K562 (cell line): ENCODE measurements at regions not wholly inside any gene's neighbourhood (a gene's known extent, or its start where the extent isn't known, plus 50 kb on each side); places are given as distances from the start of the nearest gene placed in this dataset.

ENCODE experiments used
- ATAC-seq: fragments of 200-7000 bp; cut with Tn5 transposase; 3 replicates; pipeline ENCODE4 v1.9.1; 2020; ENCODE audit warnings: moderate library complexity
- BruUV-seq: library from RNA; stranded (reverse); fragments of 400-500 nt; replicated peaks from 2 replicates; lab custom pipeline; 2021; lab: Mats Ljungman, UMichigan
- CTCF ChIA-PET: fragments of 300-600 bp; formaldehyde crosslinking; extraction: SDS; loops from one replicate; lab custom pipeline; 2021; ENCODE audit warnings: low intra/inter-chr PET ratio; lab: Yijun Ruan, JAX
- POLR2A ChIA-PET: fragments of 300-600, 350-650 bp; sonication (Branson Sonifier 250); formaldehyde crosslinking; extraction: SDS; loops from one replicate; lab custom pipeline; 2021; ENCODE audit warnings: antibody characterized with exemption, inconsistent platforms; lab: Yijun Ruan, JAX
- DNase-seq, 4 experiments: peaks; one replicate each; pipeline versions ENCODE4 v3.0.0 to v3.0.0-alpha.2; 2011 to 2018; ENCODE audit warnings: low spot score in 3 of 4, mixed read lengths in 3 of 4; ENCODE audit errors: extremely low read depth in 1 of 4
- FAIRE-seq: peaks from 2 replicates; lab custom pipeline; 2011; peaks lifted over from hg19 to GRCh38; lab: Jason Lieb, UNC
- H2AFZ ChIP-seq: 2 replicates; pipeline ENCODE4 v1.6.0; 2011; ENCODE audit warnings: low read depth, low read length, control low read depth, inconsistent platforms
- H3K27ac ChIP-seq: fragments of 200-600 bp; 3 replicates; pipeline ENCODE4 v1.8.0; 2011; ENCODE audit warnings: low read depth, mild to moderate bottlenecking, control low read depth, inconsistent platforms, low read length, moderate library complexity, mixed read lengths; ENCODE audit errors: extremely low read depth
- H3K27me3 ChIP-seq, 2 experiments: fragments of 300-600 bp in 1 of 2; 2 replicates in 1 of 2; 3 replicates in 1 of 2; pipeline versions ENCODE4 v1.6.0 to v1.8.0; 2011; ENCODE audit warnings: inconsistent platforms in 2 of 2, low read length in 2 of 2, mild to moderate bottlenecking in 1 of 2, mixed read lengths in 1 of 2, moderate library complexity in 1 of 2; ENCODE audit not compliant: control insufficient read depth in 2 of 2, insufficient read depth in 2 of 2
- H3K36me3 ChIP-seq: fragments of 300-600 bp; 3 replicates; pipeline ENCODE4 v1.8.0; 2011; ENCODE audit warnings: mild to moderate bottlenecking, low read length, inconsistent platforms; ENCODE audit not compliant: control insufficient read depth, insufficient read depth
- H3K4me1 ChIP-seq, 2 experiments: fragments of 200-600 bp in 1 of 2; replicated peaks in 1 of 2; 2 replicates in 1 of 2; 3 replicates in 1 of 2; pipeline versions ENCODE4 v1.5.1 to v1.8.0; 2011; ENCODE audit warnings: inconsistent platforms in 2 of 2, low read length in 2 of 2, mild to moderate bottlenecking in 1 of 2, mixed read lengths in 1 of 2, moderate library complexity in 1 of 2; ENCODE audit not compliant: control insufficient read depth in 2 of 2, insufficient read depth in 2 of 2
- H3K4me2 ChIP-seq: 2 replicates; pipeline ENCODE4 v1.6.1; 2011; ENCODE audit warnings: low read length, control low read depth, inconsistent platforms, mixed read lengths; ENCODE audit not compliant: insufficient read depth
- H3K4me3 ChIP-seq: fragments of 200-600 bp; sonication (generic), shearing (Covaris generic); 2 replicates; pipeline ENCODE4 v1.5.1; 2016; ENCODE audit warnings: control low read depth, inconsistent platforms
- H3K79me2 ChIP-seq: fragments of 200-600 bp; 3 replicates; pipeline ENCODE4 v1.8.0; 2011; ENCODE audit warnings: low read length, inconsistent platforms; ENCODE audit not compliant: control insufficient read depth, insufficient read depth
- H3K9ac ChIP-seq, 2 experiments: 2 replicates each; pipeline versions ENCODE4 v1.6.0 to v1.6.1; 2011; ENCODE audit warnings: low read depth in 2 of 2, low read length in 2 of 2, control low read depth in 1 of 2, inconsistent platforms in 1 of 2, mild to moderate bottlenecking in 1 of 2, mixed read lengths in 1 of 2; ENCODE audit not compliant: insufficient read depth in 1 of 2
- H3K9me1 ChIP-seq: one replicate; pipeline ENCODE4 v1.6.0; 2011; ENCODE audit warnings: inconsistent platforms, mild to moderate bottlenecking, low read length, moderate library complexity; ENCODE audit not compliant: control insufficient read depth, insufficient read depth
- H3K9me3 ChIP-seq: replicated peaks from 2 replicates; pipeline ENCODE4 v1.5.1; 2011; ENCODE audit warnings: low read depth, low read length, inconsistent platforms; ENCODE audit not compliant: control insufficient read depth, insufficient read depth
- H4K20me1 ChIP-seq: replicated peaks from 2 replicates; pipeline ENCODE4 v1.6.1; 2011; ENCODE audit warnings: low read length, inconsistent platforms, mixed read lengths; ENCODE audit not compliant: control insufficient read depth, insufficient read depth
- BRD9 ChIP-seq: fragments of 450-650 bp; IDR thresholded peaks from 2 replicates; pipeline ENCODE4 v1.6.1; 2018; ENCODE audit warnings: low read depth; ENCODE audit not compliant: partially characterized antibody
- C11orf30 ChIP-seq: fragments of 450-650 bp; IDR thresholded peaks from 2 replicates; pipeline ENCODE4 v1.6.1; 2016; ENCODE audit warnings: low read depth, mild to moderate bottlenecking
- FOXA1 ChIP-seq: fragments of 450-650 bp; IDR thresholded peaks from 2 replicates; pipeline ENCODE4 v1.6.1; 2016; ENCODE audit warnings: mild to moderate bottlenecking, borderline replicate concordance
- GMEB1 ChIP-seq: fragments of 250-450 bp; sonication (Bioruptor Pico); IDR thresholded peaks from 2 replicates; pipeline ENCODE4 v1.4.0; 2020; ENCODE audit warnings: mild to moderate bottlenecking
- KAT8 ChIP-seq: fragments of 450-650 bp; IDR thresholded peaks from 2 replicates; pipeline ENCODE4 v1.6.1; 2016; ENCODE audit warnings: low read depth, mild to moderate bottlenecking
- LEF1 ChIP-seq: fragments of 450-650 bp; IDR thresholded peaks from 2 replicates; pipeline ENCODE4 v1.6.1; 2016; ENCODE audit warnings: mild to moderate bottlenecking
- PATZ1 ChIP-seq: fragments of 250-450 bp; sonication (Bioruptor Pico); IDR thresholded peaks from 2 replicates; pipeline ENCODE4 v1.5.0; 2020; ENCODE audit warnings: mild to moderate bottlenecking, borderline replicate concordance
- RBM25 ChIP-seq: fragments of 200-400 bp; formaldehyde crosslinking; IDR thresholded peaks from 2 replicates; pipeline ENCODE4 v1.6.1; 2018; ENCODE audit warnings: low read length, low read depth, moderate library complexity; ENCODE audit not compliant: severe bottlenecking
- SIX5 ChIP-seq, 2 experiments: IDR thresholded peaks; 2 replicates each; pipeline ENCODE4 v1.6.1; 2011; ENCODE audit warnings: low read length in 2 of 2, borderline replicate concordance in 1 of 2, low read depth in 1 of 2, mild to moderate bottlenecking in 1 of 2, moderate library complexity in 1 of 2; ENCODE audit not compliant: insufficient read depth in 1 of 2
- SMARCA5 ChIP-seq: fragments of 450-650 bp; IDR thresholded peaks from 2 replicates; pipeline ENCODE4 v1.6.1; 2016
- TARDBP ChIP-seq: fragments of 450-650 bp; IDR thresholded peaks from 2 replicates; pipeline ENCODE4 v1.6.1; 2016
- TRIM24 ChIP-seq, 2 experiments: fragments of 450-650 bp; IDR thresholded peaks; 2 replicates each; pipeline ENCODE4 v1.6.1; 2016
- XRCC5 ChIP-seq: fragments of 200-400 bp; formaldehyde crosslinking; IDR thresholded peaks from 2 replicates; pipeline ENCODE4 v1.6.1; 2017; ENCODE audit warnings: low read depth, mild to moderate bottlenecking, low read length
- ZFP30 ChIP-seq: fragments of 250-450 bp; sonication (Bioruptor Pico); IDR thresholded peaks from 2 replicates; pipeline ENCODE4 v1.8.0; 2022; ENCODE audit warnings: moderate library complexity, mild to moderate bottlenecking, inconsistent platforms, borderline replicate concordance
- WGBS: fragments of 100-300 bp; shearing (Covaris generic); methylation state at CpG from one replicate; pipeline ENCODE4 v1.1.6; 2016; ENCODE audit warnings: low coverage, mixed read lengths; ENCODE audit not compliant: insufficient coverage; ENCODE audit errors: missing lambda C conversion rate; 5-methylcytosine and 5-hydroxymethylcytosine counted together
- in situ Hi-C: fragments of 300-500 bp; cut with MboI; formaldehyde crosslinking; loops from 4 replicates; pipeline ENCODE4 v1.15.0; 2018; ENCODE audit warnings: inconsistent platforms, mixed read lengths
- intact Hi-C: fragments of 100-400 bp; cut with micrococcal nuclease; formaldehyde crosslinking; loops from 2 replicates; pipeline ENCODE4 v1.14.2; 2022

GRCh38 chr1:36537190-36537768, 54.6 kb upstream of the CSF3R start:
- 0% methylated on average over 2 of the region's 2 CpGs for WGBS
- DNase-seq (no peak), FAIRE-seq (no peak), ATAC-seq (no peak)
- Histone ChIP-seq H4K20me1 (no peaks in the 10 kb centered on the region), H3K4me1 (no peaks in the 10 kb centered on the region), H3K9me3 (no peaks in the 10 kb centered on the region), H3K4me3 (no peak overlapping the region), H3K36me3 (no peaks in the 10 kb centered on the region), H3K4me2 (no peak overlapping the region), H3K9ac (no peak overlapping the region), H3K27me3 (peaks cover 40 to 41% of the 10 kb centered on the region in 2 experiments), H2AFZ (no peak overlapping the region), H3K79me2 (no peaks in the 10 kb centered on the region), H3K9me1 (no peaks in the 10 kb centered on the region), H3K27ac (no peak overlapping the region)
- in situ Hi-C loops (no loop called here), intact Hi-C loops (no loop called here)
- ChIA-PET POLR2A (no interaction called here), CTCF (no interaction called here)
- BruUV-seq, result no TSS peak
- TF ChIP-seq XRCC5 (no peak), SMARCA5 (0 out of 2 replicates have a peak, but pooled peaks have one; percentile 12), TARDBP (no peak), SIX5 (IDR thresholded peaks at IDR 0.05; ENCODE audit: borderline replicate concordance in 1 of 2, insufficient read depth in 1 of 2, low read depth in 1 of 2, low read length in 2 of 2) (no peak), BRD9 (peak; percentile 90), KAT8 (no peak), RBM25 (peak; percentile 60), FOXA1 (no peak), TRIM24 (IDR thresholded peaks at IDR 0.05) (no peak), LEF1 (no peak), C11orf30 (no peak), GMEB1 (CRISPR knock-in tag) (no peak), PATZ1 (CRISPR knock-in tag) (no peak), ZFP30 (CRISPR knock-in tag) (no peak)
